ENCODE measurements at regions not wholly inside any gene's neighbourhood (a gene's known extent, or its start where the extent isn't known, plus 50 kb on each side); places are given as distances from the start of the nearest gene placed in this dataset.
"Not testable (repeated sequence)": the region's sequence is repeated elsewhere in the genome, so short reads cannot be mapped to it uniquely, and the experiment has no call there.

DNA sequence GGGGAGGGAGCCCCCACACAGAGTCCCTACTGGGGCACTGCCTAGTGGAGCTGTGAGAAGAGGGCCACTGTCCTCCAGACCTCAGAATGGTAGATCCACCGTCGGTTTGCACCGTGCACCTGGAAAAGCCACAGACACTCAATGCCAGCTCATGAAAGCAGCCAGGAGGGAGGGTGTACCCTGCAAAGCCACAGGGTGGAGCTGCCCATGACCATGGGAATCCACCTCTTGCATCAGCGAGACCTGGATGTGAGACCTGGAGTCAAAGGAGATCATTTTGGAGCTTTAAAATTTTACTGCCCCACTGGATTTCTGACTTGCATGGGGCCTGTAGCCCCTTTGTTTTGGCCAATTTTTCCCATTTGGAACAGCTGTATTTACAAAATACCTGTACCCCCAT lies 188.1 kb upstream of the IRX4 start:
- not testable (repeated sequence) for ATAC-seq

DNA sequence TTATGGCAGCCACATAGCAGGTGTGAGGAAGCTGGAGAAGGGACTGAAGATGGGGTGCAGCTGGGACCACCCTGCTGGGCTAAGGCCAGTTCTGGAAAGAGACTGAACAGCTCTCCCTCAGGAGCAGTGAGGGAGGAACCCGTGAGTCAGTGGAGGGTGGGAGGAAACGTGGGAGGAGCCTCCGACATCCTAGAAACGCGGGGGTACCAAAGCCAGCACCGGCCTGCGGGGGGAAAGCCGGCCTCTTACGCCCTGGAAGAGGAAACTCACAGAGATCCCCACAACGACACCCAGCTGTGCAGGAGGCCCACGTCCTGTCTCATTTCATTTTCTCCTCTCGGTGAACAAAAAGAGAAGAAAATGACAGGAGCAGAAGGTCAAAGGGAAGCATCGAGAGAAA lies 185.8 kb upstream of the IRX4 start:
- ATAC-seq, result no peak

DNA sequence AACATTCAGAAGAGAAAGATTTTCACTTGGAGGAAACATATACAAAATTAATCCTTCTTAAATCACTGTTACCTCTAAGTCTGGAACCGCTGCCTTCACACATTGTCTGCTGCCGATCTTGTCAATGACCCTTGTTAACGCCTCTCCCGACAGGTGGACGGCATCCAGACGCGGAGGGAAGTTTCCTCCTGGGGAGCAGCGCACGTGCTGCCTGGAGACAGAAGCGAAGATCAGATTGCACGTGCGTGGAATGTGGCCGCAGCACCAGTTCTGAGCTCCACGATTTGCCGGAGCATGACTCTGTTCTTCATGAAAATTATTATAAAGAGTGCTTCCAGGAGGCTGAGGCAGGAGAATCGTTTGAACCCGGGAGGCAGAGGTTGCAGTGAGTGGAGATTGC lies 183.6 kb upstream of the IRX4 start:
- no peak for ATAC-seq

DNA sequence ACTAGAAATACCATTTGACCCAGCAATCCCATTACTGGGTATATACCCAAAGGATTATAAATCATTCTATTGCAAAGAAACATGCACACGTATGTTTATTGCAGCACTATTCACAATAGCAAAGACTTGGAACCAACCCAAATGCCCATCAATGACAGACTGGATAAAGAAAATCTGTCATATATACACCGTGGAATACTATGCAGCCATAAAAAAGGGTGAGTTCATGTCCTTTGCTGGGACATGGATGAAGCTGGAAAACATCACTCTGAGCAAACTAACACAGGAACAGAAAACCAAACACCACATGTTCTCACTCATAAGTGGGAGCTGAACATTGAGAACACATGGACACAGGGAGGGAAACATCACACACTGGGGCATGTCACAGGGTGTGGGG lies 180.7 kb upstream of the IRX4 start:
- ATAC-seq, result not testable (repeated sequence)

DNA sequence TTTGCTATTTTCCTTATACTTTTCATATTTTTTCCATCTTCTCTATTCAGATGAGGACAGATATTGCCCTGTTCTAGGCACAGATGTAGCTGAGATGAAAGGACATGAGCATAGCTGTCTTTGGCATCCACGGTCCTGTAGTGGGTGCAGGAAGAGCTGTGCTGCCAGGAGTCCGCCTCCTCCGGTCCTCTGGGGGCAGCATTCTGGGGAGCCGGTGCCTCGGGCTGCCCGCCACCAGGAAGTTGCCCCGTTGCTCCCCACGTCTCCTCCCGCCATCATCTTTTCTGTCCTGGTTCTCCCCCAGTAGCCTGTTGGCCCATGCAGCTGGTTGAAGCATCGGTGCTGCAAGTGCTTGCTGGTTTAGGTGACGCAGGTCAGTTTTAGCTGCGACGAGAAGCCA lies 170.0 kb upstream of the IRX4 start:
- no peak for ATAC-seq

DNA sequence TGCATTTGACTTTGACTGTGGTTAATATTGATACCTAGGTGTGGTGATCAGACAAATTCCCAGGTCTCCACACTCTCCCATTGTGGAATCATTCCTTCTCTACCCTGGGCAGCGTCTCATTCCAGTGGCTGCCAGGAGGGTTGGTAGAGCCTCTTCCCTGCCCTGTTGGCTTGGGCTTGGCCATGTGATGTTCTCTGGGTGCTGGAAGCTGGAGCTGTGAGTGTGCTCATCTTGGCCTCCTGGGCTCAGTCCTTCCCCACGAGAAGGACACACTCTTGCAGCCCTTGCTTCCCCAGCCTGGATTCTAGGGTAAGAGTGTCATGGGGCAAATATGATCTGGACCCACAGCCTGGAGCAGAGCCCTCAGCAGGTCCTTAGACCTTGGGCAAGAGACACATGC lies 167.2 kb upstream of the IRX4 start:
- ATAC-seq, result no peak

DNA sequence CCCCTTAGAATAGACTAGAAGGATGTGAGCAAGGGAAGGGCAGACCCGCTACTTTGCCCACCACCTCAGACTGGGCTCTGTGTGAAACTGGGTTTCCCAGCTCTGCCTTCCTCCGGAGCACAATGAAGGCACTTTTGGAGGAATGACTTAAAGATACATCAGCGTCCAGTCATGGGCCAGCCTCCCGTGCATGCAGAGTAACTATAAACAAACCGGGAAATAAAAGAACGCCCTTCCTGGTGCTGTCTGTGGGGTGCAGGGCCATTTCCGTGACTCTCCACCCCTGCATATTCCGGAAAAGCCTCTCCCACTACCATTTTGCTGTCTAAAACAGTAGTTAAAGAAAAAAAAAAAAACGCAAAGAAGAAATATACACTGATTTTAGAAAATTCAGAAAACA lies 165.9 kb upstream of the IRX4 start:
- ATAC-seq, result no peak

DNA sequence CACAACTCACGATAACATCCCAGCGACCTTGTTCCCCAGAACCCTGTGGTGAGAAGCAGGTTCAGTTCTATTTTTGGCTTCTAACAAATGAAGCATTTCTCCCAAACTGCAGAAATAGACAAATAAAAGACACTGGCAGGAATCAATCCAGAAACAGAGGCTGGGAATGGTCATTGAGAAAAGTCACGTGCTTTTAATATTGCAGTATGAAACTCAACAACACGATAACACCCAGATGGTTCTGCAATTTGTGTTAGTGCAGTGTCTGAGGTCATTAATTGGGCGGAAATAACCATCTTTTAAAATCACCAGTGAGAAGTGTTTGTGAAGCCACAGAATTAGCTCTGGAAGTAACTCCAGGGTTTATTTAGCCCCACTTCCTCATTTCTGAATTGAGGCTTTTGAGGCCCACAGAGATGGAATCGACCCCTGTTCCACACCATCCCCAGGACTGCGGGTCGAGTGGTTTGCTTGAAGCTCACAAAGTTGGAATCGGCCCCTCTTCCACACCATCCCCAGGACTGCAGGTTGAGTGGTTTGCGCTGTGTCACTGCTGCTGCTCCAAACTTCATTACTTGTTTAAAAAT lies 164.7 kb upstream of the IRX4 start:
- no peak for ATAC-seq

DNA sequence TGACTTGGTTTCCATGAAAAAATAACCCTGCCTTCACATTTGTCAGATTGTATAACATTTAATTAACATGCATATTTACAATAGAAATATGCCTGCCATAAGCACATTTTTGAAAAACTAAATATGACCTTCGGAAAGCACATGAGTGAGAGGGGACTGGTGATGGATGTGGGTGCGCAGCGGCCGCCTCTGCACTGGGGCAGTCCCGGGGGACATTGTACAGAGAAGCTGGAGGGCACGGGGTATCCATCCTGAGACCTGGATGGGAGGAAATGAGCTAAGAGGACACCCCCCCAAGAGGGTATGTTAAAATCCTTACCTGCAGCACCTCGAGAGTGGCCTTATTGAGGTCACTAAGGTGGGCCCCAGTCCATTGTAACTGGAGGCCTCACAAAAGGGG lies 161.3 kb upstream of the IRX4 start:
- no peak for ATAC-seq

DNA sequence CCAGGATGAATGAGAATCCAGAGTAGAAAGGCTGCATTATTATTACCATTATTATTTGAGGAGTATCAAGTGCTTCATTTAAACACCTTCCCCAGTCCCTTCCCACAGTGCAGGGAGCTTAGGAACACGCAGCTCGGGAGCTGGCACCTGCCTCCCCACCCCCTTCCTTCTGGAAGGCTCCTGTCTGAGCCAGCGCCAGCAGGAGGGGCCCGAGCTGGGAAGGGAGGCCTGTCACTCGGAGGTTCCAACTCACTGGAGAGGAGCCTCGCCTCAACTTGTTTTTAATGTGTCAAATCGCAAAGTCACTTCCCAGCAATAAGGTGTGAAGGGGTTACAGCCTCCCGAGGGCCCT lies 156.4 kb upstream of the IRX4 start:
- ATAC-seq, result peak; percentile 44

DNA sequence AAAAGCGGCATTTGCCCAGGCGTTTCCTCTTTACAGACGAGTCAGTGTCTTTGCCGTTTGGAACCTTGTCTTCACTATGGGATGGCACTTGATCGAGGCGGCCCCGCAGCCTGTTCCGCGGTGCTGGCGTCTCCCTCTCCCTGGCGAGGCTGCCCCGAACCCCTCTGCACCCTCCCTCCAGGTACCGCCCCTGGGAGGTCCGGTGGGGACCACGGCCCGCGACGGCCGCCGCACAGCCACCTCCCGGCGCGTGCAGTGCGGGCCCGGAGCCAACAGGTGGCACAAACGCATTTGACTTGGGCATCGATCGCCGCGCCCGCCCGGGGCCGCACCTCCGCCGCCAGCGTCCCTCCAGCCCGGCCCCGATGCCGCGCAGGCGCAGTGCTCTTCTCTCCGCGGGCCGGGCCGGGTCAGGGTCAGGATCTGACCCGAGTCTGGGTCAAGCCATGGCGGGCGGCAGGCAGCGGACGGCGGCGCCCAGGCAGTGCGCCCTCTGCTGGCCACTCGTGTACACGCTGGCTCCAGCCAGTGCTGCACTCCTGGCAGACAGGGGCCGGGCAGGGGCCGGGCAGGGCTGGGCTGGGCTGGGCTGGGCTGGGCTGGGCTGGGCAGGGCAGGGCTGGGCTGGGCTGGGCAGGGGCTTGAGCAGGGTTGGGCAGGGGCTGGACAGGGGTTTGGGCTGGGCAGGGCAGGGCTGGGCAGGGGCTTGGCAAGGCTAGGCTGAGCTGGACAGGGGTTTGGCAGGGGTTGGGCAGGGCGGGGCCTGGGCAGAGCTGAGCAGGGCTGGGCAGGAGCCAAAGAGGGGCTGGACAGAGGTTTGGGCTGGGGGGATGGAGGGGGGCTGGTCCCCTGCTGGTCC lies 155.8 kb upstream of the IRX4 start:
- peak; percentile 88 for ATAC-seq

DNA sequence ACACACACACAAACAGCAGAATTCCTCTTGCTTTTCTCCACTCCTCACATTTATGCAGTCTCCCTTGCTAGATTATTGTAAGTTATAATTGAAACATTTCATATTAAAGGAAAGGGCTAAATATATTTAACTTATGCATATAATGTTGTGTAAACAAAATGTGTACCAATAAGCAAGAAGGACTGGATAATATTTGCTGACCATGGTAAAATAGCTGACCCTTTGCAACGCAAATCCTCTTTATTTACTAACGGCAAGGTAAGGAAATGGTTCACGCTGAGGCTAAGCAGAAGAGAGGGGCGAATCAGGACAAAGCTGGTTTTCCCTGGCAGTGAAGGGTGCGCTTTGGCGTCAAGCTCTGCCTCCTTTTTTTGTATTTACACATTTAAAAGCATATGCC lies 154.2 kb upstream of the IRX4 start:
- ATAC-seq, result no peak

DNA sequence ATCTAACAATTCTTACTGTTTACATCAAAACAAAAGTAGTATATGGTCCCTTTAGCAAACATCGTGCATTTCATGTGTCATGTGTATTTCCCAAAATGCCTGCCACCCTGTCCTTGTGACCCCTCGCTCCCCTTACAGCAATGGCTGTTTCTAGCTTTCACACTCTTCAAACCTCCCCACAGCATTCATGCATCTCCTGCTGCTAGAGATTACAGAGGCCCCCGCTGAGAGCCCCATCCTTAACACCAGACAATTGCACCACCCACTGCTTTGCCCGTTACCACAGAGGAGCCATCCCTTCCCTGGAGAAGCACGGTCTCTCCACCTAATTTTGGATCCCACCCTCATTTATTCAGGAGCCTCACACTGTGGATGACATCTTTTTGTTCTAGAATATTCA lies 149.7 kb upstream of the IRX4 start:
- no peak for ATAC-seq

DNA sequence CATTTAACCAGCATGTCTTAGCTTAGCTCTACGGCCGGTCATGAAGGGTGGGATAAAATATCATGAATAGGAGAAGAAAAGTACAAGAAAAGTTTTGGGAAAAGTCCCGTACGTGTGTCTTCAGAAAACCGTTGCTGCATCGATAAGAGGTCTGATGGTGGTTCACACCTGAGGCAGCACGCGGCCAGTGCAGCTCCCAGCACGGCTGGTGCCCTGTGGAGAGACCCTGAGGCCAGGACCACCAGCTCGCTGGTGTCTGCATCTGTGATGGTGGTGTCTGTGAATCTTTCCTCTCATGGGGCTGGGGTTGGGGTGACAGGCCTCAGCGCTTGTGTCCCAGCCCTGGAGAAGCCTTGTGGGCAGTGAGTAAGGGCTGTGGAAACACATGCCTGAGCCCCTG lies 148.9 kb upstream of the IRX4 start:
- ATAC-seq, result no peak

DNA sequence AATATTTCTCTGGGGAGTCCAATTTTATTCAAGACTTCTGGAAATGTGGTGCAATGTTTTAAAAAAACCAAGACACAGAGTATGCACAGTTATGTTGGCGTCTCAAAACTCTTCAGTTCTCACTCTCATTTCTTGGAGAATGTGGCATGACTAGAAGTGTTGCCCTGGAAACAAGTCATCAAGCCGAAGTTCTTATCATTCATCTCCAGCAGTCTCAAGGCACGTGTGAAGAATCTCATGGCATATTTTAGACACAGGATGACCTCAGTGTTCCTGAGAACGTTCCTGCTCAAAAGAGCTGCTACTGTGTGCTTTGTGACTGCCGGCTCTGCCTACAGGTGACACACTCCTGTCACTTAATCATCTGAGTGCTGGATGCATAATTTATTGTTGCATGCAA lies 147.4 kb upstream of the IRX4 start:
- no peak for ATAC-seq

DNA sequence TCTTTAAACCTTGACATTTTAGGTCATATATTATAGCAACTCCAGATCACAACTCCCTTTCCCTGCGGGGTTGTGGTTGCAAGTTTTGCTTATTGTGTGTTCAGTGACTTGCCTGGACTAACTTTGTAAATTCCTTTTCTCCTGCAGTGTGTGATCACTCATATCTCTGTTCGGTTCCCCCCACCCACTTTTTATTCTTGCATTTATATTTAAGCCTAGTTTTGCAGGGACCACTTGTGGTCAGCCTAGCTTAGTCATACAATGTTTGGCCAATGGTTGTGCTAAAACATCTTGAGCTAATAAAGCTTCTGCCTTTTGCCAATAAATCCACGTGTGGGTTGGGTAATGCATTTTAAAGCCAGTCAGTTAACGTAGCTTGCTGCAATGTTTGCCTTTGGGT lies 146.5 kb upstream of the IRX4 start:
- no peak for ATAC-seq

DNA sequence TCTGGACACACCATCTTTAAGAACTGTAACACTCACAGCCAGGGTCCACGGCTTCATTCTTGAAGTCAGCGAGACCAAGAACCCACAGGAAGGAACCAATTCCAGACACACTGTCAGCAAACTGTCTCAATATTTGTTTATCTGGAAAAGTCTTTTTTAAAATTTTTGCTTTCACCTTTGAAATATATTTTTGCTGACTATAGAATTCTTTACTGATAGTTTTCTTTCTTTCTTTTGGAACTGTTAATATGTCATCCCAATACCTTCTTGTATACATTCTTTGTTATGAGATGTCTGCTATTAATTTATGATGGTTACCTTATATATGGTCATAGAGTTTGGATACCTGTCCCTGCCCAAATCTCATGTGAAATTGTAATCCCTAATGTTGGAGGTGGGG lies 145.1 kb upstream of the IRX4 start:
- no peak for ATAC-seq

DNA sequence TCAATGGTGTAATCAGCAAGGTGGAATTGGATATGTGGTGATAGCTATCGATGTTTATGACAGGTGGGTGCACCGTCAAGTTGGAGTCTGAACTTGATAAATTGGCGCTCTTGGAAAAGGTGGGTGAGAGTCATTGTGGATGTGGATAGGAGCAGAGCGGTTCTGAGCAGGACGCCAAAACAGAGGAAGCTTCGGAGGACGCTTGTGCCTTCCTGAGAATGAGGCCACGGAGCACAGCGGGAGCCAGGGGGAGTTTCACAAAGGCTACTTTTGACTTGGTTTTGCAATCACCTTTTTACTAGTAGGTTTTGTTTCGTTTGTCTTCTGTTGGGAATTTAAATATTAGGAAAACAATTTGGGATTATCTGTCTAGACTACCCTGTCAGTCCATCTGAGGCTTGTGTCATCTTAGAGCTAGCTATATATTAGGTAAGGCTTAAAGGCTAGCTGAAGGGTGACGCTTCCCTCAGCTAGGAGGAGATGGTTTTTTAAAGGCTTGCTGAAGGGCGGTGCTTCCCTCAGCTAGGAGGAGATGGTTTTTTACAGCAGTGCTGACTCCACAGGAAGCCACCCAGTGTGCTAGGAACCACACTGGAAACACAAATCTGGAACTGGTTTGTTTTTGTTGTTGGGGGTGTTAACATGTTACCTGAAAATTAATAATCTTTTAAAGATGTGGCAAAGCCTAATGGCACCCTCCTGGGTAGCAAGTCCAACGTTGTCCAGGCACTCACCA lies 142.4 kb upstream of the IRX4 start:
- no peak for ATAC-seq

DNA sequence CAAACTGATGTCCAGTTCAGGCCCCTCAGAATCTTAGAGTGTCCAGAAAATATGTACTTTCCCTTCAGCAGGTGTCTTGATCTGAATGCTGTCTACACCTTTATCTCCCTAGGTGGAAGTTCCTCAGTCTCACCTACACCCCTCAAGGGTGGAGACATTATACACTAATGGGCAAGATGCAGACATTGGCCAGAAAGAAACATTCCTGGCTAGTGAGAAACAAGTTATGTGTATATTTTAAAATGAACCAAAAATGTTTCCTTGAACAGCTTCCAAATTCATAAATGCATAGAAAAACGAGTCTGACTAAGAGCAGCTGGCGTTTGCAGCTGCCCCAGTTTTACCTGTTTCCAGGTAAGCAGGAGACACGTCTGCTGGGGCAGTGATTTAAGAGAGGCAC lies 140.5 kb upstream of the IRX4 start:
- peak; percentile 48 for ATAC-seq

DNA sequence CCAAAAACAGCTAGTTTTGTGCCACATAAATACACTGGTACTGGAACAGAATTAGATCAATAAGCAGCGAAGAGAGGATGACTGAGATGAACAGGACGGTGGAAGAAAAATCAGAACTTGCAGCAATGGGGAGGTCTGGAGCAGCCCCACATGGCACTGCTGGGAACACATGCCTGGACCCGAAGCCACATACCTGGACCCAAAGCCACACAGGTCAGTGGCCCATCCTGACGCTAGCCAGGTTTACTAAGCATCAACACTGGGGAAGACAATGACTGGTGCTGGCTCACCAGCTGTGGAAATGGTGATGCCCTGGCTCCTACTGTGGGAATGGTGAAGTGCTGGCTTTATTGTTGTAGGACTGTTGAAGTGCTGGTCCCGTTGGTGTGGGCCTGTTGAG lies 139.7 kb upstream of the IRX4 start:
- no peak for ATAC-seq

DNA sequence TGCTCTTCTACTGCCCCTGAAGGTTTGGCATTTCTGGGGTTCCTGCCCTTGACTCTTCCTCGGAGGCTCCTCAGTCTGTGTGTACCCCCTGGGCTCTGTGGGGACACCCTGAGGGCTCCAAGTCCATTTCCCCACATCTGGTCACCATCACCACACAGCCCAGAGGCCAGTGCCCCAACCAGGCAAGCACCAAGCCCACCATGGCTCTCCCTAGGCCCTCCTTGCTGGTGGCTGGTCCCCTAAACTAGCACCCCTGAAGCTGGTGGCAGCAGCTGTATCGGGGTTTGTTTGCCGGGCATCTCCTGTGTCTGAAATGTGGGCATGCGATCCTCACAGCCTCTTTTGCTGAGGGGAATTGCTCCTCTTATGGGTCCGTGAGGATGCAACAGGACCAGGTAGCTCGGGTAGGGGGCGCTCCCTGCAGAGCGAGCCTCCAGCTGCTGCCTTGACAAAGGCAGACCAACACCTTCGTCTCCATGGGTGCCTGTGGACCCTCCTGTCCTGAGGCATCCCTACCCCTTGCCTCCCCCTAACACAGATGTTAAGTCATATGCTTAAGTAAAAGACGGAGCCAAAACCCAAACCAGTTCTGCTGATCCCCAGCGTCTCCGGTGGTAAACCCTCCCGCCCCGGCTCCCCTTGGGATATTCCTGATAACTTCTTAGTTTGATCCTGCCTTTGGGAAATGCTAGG lies 138.9 kb upstream of the IRX4 start:
- ATAC-seq, result no peak

DNA sequence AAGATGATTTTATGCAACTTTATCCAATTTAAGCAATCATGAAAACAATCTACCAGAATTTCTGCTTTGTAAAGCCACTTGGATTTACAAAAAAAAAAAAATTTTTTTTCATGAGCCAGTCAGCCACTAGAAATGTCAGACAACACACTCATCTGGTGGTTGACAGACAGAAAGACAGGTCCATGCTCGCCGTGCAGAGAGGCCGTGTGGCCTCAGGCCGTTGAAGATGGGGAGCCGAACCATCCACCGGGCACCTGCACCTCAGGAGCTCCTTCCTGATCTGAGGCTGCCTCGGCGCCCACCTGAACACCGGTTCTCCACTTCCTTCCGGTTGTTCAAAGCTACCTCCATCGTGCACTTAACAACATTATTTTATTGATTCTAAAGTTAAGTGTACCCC lies 138.0 kb upstream of the IRX4 start:
- ATAC-seq, result no peak

DNA sequence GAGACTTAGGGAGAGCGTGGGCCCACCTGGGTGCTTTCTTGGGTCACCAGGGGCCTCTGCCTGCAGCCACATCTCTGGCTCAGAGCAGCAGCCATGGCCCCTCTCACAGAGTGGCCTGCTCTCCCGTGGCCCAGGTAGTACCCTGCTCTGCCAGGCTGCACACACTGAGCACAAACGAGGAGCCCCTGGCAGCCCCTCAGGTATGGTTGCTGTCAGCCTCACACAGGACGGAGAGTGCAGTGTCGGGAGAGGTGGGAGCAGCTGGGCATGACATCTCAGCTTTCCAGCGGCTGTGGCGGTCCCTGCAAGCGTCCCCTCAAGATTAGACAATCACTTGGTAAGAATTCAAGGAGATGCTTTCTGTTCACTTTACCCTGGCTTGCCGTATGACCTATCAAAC lies 137.0 kb upstream of the IRX4 start:
- no peak for ATAC-seq

DNA sequence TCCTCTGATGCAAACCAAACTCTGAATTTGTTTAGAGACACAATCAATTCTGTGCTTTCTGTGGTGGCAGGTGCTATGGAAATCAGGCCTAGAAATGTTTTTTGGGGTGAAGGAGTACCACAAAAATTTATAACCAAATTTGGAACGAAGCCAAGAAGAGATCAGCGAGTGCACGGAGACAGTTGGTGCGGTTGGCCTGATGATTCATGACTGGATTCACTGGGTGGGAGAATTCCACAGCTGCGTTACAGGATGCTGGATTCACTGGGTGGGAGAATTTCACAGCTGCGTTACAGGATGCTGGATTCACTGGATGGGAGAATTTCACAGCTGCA lies 135.6 kb upstream of the IRX4 start:
- ATAC-seq, result no peak
